Epithelial cell of esophagus (primary cell): ENCODE measurements at regions not wholly inside any gene's neighbourhood (a gene's known extent, or its start where the extent isn't known, plus 50 kb on each side); places are given as distances from the start of the nearest gene placed in this dataset.

Experiments used
- DNase-seq: peaks from one replicate; pipeline ENCODE4 v3.0.0; 2010; ENCODE audit warnings: low read depth
- H3K4me3 ChIP-seq: 2 replicates; pipeline ENCODE4 v1.5.1; 2011; ENCODE audit warnings: mild to moderate bottlenecking, low read length, control low read depth
- TF ChIP-seq, protein P1 (sequence below): IDR thresholded peaks from 2 replicates; pipeline ENCODE4 v1.5.1; 2011; ENCODE audit warnings: low read depth, mild to moderate bottlenecking, low read length, control low read depth, inconsistent platforms; ENCODE audit not compliant: insufficient read depth; ENCODE audit errors: missing control alignments

DNA sequence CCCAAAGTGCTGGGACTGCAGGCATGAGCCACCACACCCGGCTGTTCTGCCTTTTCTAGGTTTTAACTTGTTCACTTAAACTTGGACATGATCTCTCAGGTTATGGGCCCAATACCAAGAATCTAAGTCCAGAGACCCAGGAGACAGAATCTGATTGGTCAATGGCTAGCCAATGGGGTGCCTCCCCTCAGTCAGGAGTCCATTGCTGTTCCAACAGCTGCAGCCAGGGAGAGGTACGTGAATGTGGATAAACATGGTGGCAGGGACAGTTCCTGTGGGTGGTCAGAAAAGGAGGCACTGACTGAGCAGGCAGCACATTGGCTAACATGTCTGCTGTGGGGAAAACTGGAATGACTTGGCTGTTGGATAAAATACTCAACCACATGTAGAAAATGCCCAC lies 140.3 kb downstream of the RPLP1 start:
- no peak overlapping the region for H3K4me3 ChIP-seq
- DNase-seq = no peak
- TF ChIP-seq, protein P1, sequence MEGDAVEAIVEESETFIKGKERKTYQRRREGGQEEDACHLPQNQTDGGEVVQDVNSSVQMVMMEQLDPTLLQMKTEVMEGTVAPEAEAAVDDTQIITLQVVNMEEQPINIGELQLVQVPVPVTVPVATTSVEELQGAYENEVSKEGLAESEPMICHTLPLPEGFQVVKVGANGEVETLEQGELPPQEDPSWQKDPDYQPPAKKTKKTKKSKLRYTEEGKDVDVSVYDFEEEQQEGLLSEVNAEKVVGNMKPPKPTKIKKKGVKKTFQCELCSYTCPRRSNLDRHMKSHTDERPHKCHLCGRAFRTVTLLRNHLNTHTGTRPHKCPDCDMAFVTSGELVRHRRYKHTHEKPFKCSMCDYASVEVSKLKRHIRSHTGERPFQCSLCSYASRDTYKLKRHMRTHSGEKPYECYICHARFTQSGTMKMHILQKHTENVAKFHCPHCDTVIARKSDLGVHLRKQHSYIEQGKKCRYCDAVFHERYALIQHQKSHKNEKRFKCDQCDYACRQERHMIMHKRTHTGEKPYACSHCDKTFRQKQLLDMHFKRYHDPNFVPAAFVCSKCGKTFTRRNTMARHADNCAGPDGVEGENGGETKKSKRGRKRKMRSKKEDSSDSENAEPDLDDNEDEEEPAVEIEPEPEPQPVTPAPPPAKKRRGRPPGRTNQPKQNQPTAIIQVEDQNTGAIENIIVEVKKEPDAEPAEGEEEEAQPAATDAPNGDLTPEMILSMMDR = peak; percentile 3

DNA sequence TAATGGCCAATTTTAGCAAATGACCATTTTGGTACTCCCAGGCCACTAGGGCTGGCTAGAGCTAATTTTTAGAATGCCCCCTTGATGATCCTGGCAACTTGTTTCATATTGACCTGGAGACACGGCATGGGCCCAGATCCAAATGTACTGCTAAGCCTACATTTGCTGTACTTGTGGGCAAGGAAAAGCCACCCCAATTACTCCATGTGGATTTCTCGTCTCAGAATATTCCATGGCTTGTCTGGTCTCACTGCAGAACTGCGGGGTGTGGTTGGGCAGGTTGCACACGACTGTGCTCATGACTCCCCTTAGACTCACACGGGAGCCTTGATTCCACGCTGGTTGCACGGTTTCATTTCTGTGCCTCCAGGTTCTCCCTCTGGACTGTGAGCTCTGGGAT lies 140.9 kb downstream of the RPLP1 start:
- DNase-seq = no peak
- no peak overlapping the region for H3K4me3 ChIP-seq
- TF ChIP-seq, protein P1 = no peak

GRCh38 chr15:69593981-69594966 lies 141.7 kb downstream of the RPLP1 start:
- no peak overlapping the region for H3K4me3 ChIP-seq
- TF ChIP-seq, protein P1 = no peak
- DNase-seq = peak; percentile 80

DNA sequence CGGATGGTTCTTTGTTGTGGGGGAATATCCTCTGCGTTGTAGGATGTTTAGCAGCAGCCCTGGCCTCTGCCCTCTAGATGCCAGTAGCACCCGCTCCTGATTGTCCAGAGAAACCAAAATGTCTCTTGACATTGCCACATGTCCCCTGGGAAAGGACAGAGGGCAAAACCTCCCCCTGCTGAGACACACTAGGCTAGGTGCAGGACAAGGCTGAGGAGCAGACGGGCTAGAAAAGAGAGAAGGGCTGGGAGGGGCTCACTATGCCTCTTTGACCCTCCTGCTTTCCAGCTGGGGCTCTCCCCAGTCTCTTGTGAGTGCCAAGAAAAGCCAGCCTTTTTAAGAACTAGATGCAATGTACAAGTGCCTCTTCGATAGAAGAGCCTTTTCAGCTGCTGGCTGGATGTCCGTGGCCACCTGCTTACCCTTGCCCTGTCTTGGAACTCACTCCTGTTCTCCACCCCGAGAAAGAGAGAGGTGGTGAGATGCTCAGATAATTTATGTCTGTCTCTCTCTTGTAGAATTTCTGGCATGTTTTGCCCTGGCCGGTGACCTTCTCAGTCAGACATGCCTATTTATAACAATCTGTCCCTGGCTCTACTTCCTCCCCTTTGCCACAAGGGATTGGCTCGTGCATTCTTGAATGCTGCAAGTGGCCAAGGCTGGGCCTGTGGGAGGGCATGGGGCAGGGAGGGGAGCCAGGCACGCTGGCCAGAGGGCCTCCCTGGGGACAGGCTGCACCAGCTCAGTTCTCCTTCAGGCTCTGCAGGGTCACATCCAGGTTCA lies 142.6 kb downstream of the RPLP1 start:
- no peak for DNase-seq
- H3K4me3 ChIP-seq = no peak overlapping the region
- TF ChIP-seq, protein P1 = no peak

DNA sequence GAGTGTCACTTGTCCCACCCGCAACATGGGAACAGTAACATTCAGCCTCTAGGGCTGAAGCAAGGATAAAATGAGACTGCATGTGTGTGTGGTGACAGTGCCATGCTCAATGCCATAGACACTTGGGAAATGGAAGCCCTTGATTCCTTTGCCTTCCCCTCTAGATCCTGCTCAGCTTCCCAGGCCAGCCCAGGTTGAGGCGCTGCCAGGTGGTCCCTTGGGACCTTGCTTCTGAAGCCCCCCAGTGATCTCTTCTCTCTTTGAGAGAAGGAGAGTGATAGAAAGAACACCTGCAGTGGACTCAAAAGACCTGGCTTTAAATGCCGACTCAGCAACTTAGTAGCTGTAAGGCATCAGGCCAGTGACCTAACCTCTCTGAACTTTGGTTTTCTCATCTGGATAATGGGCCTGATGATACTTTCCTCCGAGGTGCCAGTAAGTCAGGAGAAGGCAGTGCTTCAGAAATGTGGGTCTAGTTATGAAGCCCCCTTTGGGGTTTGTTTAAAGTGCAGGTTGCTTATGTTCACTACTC lies 144.5 kb downstream of the RPLP1 start:
- TF ChIP-seq, protein P1 = no peak
- no peak for DNase-seq
- H3K4me3 ChIP-seq = no peak overlapping the region

DNA sequence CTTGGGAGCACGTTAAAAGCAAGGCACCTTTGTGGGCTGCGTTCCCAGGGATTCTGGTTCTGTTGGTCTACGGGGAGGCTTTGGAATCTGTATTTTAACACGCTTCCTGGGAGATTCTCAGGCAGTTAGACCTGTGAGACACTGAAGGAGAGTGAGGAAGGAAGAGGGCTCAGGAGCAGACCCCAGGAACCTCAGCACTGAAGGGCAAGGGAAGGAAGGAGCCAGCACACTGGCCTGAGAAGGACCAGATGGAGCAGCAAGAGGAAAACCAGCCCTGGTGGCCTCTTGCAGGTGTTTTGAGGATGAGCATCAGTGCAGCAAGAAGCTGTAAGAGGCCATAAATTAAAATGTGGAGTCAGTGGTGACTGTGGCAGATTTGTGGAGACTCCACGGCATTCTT lies 146.7 kb downstream of the RPLP1 start:
- no peak overlapping the region for H3K4me3 ChIP-seq
- TF ChIP-seq, protein P1 = no peak
- no peak for DNase-seq
